CD14-positive monocyte (primary cell): ENCODE measurements at regions not wholly inside any gene's neighbourhood (a gene's known extent, or its start where the extent isn't known, plus 50 kb on each side); places are given as distances from the start of the nearest gene placed in this dataset.

Experiments used
- DNase-seq, 3 donors: peaks; one replicate each; pipeline ENCODE4 v3.0.0-alpha.2; 2011 to 2022
- H2AFZ ChIP-seq: 2 replicates; pipeline ENCODE4 v1.6.0; 2012; ENCODE audit warnings: mild to moderate bottlenecking, low read depth, low read length, inconsistent platforms; ENCODE audit not compliant: insufficient read depth, poor library complexity, severe bottlenecking
- H3K27ac ChIP-seq, 2 donors: 1 replicate in 1 of 2; 2 replicates in 1 of 2; pipeline ENCODE4 v1.5.1; 2012 to 2013; ENCODE audit warnings: low read length in 2 of 2, control low read depth in 1 of 2, inconsistent platforms in 1 of 2, low read depth in 1 of 2, mild to moderate bottlenecking in 1 of 2
- H3K27me3 ChIP-seq, 2 donors: one replicate each; pipeline versions ENCODE4 v1.6.0 to v1.6.1; 2011 to 2013; ENCODE audit warnings: low read length in 2 of 2; ENCODE audit not compliant: control insufficient read depth in 2 of 2, insufficient read depth in 2 of 2
- H3K36me3 ChIP-seq, 2 donors: replicated peaks in 1 of 2; 1 replicate in 1 of 2; 2 replicates in 1 of 2; pipeline versions ENCODE4 v1.5.1 to v1.6.1; 2012 to 2013; ENCODE audit warnings: low read length in 2 of 2, control low read depth in 1 of 2, inconsistent platforms in 1 of 2, mild to moderate bottlenecking in 1 of 2; ENCODE audit not compliant: insufficient read depth in 2 of 2, control insufficient read depth in 1 of 2
- H3K4me1 ChIP-seq, 2 donors: 1 replicate in 1 of 2; 2 replicates in 1 of 2; pipeline versions ENCODE4 v1.5.1 to v1.6.1; 2012 to 2013; ENCODE audit warnings: low read length in 2 of 2, control low read depth in 1 of 2, inconsistent platforms in 1 of 2, mild to moderate bottlenecking in 1 of 2, moderate library complexity in 1 of 2; ENCODE audit not compliant: insufficient read depth in 2 of 2, control insufficient read depth in 1 of 2
- H3K4me2 ChIP-seq: replicated peaks from 2 replicates; pipeline ENCODE3; 2012; ENCODE audit warnings: low read length, moderate library complexity, mild to moderate bottlenecking; ENCODE audit not compliant: poor library complexity, severe bottlenecking; ENCODE audit errors: extremely low read depth
- H3K4me3 ChIP-seq, 3 experiments: fragments of 200-600 bp in 1 of 3; sonication (generic) in 1 of 3; replicated peaks in 1 of 3; 1 replicate in 2 of 3; 2 replicates in 1 of 3; pipeline ENCODE4 v1.5.1; 2011 to 2013; ENCODE audit warnings: low read length in 3 of 3, mild to moderate bottlenecking in 3 of 3, control low read depth in 2 of 3, low read depth in 2 of 3, inconsistent platforms in 1 of 3, moderate library complexity in 1 of 3
- H3K79me2 ChIP-seq: 2 replicates; pipeline ENCODE4 v1.6.0; 2012; ENCODE audit warnings: mild to moderate bottlenecking, control low read depth, inconsistent platforms, low read length, moderate library complexity; ENCODE audit not compliant: insufficient read depth
- H3K9ac ChIP-seq: 2 replicates; pipeline ENCODE4 v1.6.0; 2017; ENCODE audit warnings: low read length, mild to moderate bottlenecking; ENCODE audit not compliant: insufficient read depth, poor library complexity, severe bottlenecking
- H3K9me3 ChIP-seq, 2 donors: replicated peaks in 1 of 2; 1 replicate in 1 of 2; 2 replicates in 1 of 2; pipeline versions ENCODE4 v1.5.1 to v1.6.1; 2012 to 2013; ENCODE audit warnings: low read length in 2 of 2, control low read depth in 1 of 2; ENCODE audit not compliant: control insufficient read depth in 1 of 2, insufficient read depth in 1 of 2
- H4K20me1 ChIP-seq: 2 replicates; pipeline ENCODE4 v1.6.0; 2012; ENCODE audit warnings: mild to moderate bottlenecking, low read length, control low read depth, moderate library complexity; ENCODE audit not compliant: insufficient read depth
- H3K27ac Mint-ChIP-seq, 7 donors: one replicate each; pipeline ENCODE4 v1.8.0; 2020; ENCODE audit warnings: mild to moderate bottlenecking in 7 of 7, mixed read lengths in 7 of 7, moderate library complexity in 6 of 7, inconsistent platforms in 2 of 7
- H3K27me3 Mint-ChIP-seq, 3 donors: one replicate each; pipeline ENCODE4 v1.8.0; 2021 to 2022; ENCODE audit warnings: low read depth in 3 of 3, mild to moderate bottlenecking in 3 of 3, mixed read lengths in 3 of 3, moderate library complexity in 3 of 3, inconsistent platforms in 1 of 3
- H3K36me3 Mint-ChIP-seq, 2 donors: one replicate each; pipeline ENCODE4 v1.8.0; 2020; ENCODE audit warnings: mixed read lengths in 2 of 2, inconsistent platforms in 1 of 2, mild to moderate bottlenecking in 1 of 2
- H3K4me1 Mint-ChIP-seq: one replicate; pipeline ENCODE4 v1.8.0; 2020; ENCODE audit warnings: mild to moderate bottlenecking, mixed read lengths
- H3K4me3 Mint-ChIP-seq, 2 donors: one replicate each; pipeline ENCODE4 v1.8.0; 2020; ENCODE audit warnings: mild to moderate bottlenecking in 2 of 2, mixed read lengths in 2 of 2, moderate library complexity in 1 of 2
- H3K9me3 Mint-ChIP-seq, 7 donors: one replicate each; pipeline ENCODE4 v1.8.0; 2020 to 2022; ENCODE audit warnings: mixed read lengths in 7 of 7, mild to moderate bottlenecking in 6 of 7, moderate library complexity in 6 of 7, inconsistent platforms in 2 of 7
- CTCF ChIP-seq: fragments of 200-600 bp; IDR thresholded peaks from one replicate; pipeline ENCODE4 v1.8.0; 2022; ENCODE audit warnings: antibody characterized with exemption, mild to moderate bottlenecking
- WGBS: methylation state at CpG from one replicate; pipeline ENCODE4 v1.1.5; 2013; ENCODE audit warnings: missing lambda C conversion rate; ENCODE audit not compliant: insufficient coverage; 5-methylcytosine and 5-hydroxymethylcytosine counted together
- intact Hi-C, 2 donors: fragments of 100-400 bp; cut with micrococcal nuclease; formaldehyde crosslinking; loops; one replicate each; pipeline versions ENCODE4 v1.15.0 to v1.15.1; 2023

GRCh38 chr9:20250791-20251190 lies 371.5 kb downstream of the MLLT3 start:
- Mint-ChIP-seq H3K9me3 (peaks cover 0 to 7% (median 2%) of the 10 kb centered on the region in 7 donors), H3K27ac (no peak overlapping the region), H3K27me3 (peaks cover 0 to 2% (median 0%) of the 10 kb centered on the region in 3 donors), H3K4me3 (no peak overlapping the region), H3K4me1 (no peaks in the 10 kb centered on the region), H3K36me3 (no peaks in the 10 kb centered on the region)
- no peaks in the 10 kb centered on the region for H3K27me3 ChIP-seq
- H3K36me3 ChIP-seq = no peaks in the 10 kb centered on the region
- H3K4me3 ChIP-seq = no peak overlapping the region
- H3K27ac ChIP-seq = no peak overlapping the region
- H3K79me2 ChIP-seq = no peaks in the 10 kb centered on the region
- no peaks in the 10 kb centered on the region for H3K4me1 ChIP-seq
- no peak for TF ChIP-seq CTCF
- no peaks in the 10 kb centered on the region for H4K20me1 ChIP-seq
- intact Hi-C loops = no loop called here
- DNase-seq = no peak
- no peak overlapping the region for H2AFZ ChIP-seq
- no peak overlapping the region for H3K9ac ChIP-seq
- no peak overlapping the region for H3K4me2 ChIP-seq
- 88% methylated on average over 5 of the region's 6 CpGs for WGBS
- peaks cover 0 to 6% of the 10 kb centered on the region in 2 donors for H3K9me3 ChIP-seq

- Mint-ChIP-seq H3K27ac (peak overlapping the region in 3 of 7 donors; percentile 34 to 66 (median 53)), H3K36me3 (no peaks in the 10 kb centered on the region), H3K4me1 (peaks cover 44% of the 10 kb centered on the region), H3K4me3 (peak overlapping the region in 1 of 2 donors; percentile 68), H3K27me3 (peaks cover 1 to 3% (median 2%) of the 10 kb centered on the region in 3 donors), H3K9me3 (peaks cover 0 to 7% (median 3%) of the 10 kb centered on the region in 7 donors)
- Histone ChIP-seq H3K79me2 (no peaks in the 10 kb centered on the region), H3K4me2 (peak overlapping the region; percentile 61), H2AFZ (peak overlapping the region; percentile 52), H3K36me3 (no peaks in the 10 kb centered on the region), H3K9me3 (peaks cover 0 to 6% of the 10 kb centered on the region in 2 donors), H3K9ac (no peak overlapping the region), H3K27me3 (no peaks in the 10 kb centered on the region), H3K4me1 (peaks cover 36 to 42% of the 10 kb centered on the region in 2 donors), H3K27ac (peak overlapping the region; percentile 26 to 52), H3K4me3 (peak overlapping the region in 1 of 3 experiments; percentile 59), H4K20me1 (no peaks in the 10 kb centered on the region)
- DNase-seq = no peak
- WGBS = 100% methylated on average over 4 of the region's 6 CpGs
- intact Hi-C loops = no loop called here
- TF ChIP-seq CTCF = no peak
Observed at GRCh38 chr9:20244271-20244670, 378.0 kb downstream of the MLLT3 start.
